ENCODE measurements at regions not wholly inside any gene's neighbourhood (a gene's known extent, or its start where the extent isn't known, plus 50 kb on each side); places are given as distances from the start of the nearest gene placed in this dataset.

DNA sequence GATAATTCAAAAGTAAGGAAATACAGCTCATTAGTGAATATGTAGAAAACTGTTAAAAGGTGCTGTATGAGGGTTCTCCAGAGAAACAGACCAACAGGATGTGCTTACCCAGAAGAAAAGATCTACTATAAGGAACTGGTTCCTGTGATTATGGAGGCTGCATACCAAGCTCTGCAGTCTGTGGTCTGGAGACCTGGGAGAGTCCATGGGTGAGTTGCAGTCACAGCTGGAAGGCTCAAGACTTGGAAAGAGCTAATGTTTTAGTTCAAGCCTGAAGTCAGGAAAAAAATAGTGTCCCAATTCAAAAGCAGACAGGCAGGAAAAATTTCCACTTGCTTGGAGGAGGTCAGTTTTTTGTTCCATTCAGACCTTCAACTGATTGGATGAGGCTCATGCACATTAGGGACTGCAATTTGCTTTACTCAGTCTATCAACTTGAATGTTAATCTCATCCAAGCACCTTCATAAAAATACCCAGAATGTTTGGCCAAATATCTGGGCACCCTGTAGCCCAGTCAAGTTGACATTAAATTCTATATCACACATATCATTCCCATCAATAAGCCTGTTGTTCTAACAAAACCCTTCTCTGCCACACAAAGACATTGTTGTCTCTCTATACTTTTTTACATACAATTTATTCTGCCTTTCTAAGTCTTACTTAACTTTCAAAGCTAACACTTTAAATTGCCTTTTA is 197.9 kb upstream of the KLF6 start:
- in situ Hi-C loops (cut with MboI; ENCODE audit: low sequenced_read_pairs), result no loop called here

DNA sequence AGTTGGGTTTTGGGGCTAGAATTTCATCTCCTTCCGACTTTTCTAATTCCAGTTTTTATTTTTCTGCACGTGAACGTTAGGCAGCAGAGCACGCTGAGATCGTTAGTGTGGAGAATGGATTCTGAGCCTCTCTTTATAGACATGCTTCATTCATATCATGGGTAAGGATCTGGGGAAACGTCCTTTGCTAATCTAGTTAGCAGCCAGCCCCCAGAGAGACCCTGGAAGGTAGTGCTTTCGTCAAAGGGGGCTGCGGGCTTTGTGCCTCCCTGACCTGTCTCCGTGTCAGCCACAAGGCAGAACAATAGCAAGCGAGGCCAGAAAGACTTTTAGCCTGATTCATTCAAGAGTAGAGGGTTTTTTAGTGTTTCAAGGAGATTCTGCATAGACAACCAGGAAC is 196.3 kb upstream of the KLF6 start:
- in situ Hi-C loops (cut with MboI; ENCODE audit: low sequenced_read_pairs), result no loop called here

DNA sequence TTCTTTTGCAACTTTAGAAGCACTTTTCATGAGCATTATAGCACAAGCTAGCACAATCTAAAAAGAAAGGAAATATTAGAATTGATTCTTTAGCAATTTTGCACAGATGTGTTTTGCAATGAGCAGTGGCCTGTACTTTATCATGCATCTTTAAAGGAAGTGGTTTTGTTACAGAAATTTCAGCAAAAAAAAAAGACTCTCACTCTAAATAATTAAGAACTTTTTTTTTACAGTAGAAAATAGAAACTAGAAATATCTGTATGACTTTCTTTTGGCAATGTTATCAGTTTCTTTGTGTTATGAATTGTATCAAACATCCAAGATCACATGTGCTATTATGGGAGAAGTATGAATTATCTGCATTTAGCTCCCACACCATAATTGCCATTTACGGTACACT is 195.7 kb upstream of the KLF6 start:
- in situ Hi-C loops (cut with MboI; ENCODE audit: low sequenced_read_pairs), result no loop called here

DNA sequence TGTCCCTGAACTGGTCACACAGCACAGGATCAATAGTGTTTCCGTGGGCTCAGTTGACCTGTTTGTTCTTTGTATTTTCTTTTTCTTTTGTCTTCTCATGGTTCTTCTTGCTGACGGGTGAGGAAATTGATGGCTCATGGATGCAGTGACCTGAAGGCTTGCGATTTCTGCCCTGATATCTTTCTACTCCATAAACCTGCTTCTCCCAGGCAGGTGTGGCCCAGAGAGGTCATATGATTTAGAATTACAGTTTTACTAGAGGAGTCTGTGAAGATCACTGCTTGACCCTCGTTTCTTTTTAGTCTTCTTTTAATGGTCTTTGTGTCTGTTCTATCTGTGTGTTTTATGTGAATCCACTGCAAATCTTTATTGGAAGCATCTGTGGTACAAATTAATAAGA is 195.1 kb upstream of the KLF6 start:
- in situ Hi-C loops (cut with MboI; ENCODE audit: low sequenced_read_pairs), result no loop called here

DNA sequence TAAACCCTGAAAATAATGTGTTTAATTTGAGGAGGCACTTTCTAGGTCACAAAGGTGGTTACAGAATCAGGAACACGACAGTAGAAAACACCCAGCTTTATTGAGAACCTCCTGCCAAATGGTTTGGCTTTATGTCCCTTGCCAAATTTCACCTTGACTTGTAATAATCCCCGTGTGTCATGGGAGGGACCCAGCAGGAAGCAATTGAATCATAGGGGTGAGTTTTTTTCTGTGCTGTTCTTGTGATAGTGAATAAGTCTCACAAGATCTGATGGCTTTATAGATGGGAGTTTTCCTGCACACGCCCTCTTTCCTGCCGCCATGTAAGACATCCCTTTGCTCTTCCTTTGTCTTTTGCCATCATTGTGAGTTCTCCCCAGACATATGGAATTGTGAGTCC is 193.8 kb upstream of the KLF6 start:
- in situ Hi-C loops (cut with MboI; ENCODE audit: low sequenced_read_pairs), result no loop called here

DNA sequence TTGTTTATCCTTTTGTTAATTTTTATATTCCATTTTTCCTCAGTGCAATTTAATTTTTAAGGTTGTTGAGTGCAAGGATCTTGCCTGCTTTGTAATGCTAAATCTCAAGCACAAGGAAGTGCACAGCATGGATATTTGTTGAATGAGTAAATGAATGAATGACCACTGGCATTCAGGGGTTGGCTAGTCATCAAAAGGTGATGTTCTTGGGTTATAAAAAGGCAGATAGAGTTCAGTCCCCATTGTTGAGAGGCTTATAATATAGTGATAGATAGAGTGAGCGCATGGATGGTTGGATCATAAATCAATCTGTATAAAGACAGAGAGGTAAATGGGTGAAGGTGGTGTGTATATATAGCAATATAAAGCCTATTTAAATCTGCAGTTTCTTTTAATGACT is 193.2 kb upstream of the KLF6 start:
- in situ Hi-C loops (cut with MboI; ENCODE audit: low sequenced_read_pairs), result no loop called here

DNA sequence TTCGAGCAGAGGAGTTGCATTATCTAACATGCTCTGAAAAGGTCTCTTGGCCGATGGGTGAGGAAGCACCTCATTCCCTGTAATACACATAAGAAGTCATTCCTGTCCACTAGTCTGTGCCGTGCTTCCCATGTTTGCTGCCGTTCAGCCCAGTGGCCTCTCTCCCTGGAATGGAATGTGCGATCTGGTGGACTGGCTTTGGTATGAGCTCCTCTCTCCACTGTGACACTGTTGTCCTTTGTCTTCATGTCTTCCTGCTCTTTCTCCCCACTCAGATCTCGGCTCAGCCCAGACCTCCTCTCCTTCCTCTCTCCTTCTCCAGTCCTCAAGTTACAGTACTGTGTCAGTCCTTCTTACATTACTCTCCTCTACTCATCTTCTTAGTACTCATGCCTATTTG is 192.8 kb upstream of the KLF6 start:
- in situ Hi-C loops (cut with MboI; ENCODE audit: low sequenced_read_pairs), result no loop called here

DNA sequence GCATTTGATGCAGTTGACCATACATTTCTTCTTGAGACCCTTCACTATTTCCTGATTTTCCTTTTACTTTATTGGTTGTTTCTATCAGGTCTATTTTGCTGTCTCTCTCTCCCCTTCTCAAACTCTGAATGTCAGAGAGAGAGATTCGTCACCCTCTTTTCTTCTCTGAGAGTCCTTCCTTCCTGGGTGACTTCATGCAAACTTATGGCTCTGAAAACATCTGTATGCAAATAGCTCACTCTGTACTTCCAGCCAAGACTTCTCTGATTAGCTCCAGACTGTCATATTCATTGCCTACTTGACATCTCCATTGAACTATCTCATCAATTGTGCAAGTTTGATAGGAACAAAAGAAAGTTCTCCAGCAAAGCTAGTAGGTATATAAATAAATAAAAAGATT is 191.7 kb upstream of the KLF6 start:
- in situ Hi-C loops (cut with MboI; ENCODE audit: low sequenced_read_pairs), result no loop called here

DNA sequence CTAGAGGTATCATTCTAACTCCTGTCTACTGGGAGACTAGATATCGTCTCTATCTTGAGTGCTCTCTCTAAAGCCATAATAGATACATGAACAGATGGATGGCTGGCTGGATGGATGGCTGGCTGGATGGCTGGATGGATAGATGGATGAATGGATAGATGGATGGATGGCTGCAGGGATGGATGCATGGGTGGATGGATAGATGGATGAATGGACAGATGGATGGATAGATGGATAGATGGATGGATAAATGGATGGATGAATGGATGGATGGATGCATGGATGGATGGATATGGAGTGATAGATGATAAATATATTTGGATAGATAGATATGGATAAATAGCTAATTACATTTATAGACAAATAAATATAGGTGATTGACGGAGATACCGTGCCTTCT is 191.2 kb upstream of the KLF6 start:
- in situ Hi-C loops (cut with MboI; ENCODE audit: low sequenced_read_pairs), result no loop called here

DNA sequence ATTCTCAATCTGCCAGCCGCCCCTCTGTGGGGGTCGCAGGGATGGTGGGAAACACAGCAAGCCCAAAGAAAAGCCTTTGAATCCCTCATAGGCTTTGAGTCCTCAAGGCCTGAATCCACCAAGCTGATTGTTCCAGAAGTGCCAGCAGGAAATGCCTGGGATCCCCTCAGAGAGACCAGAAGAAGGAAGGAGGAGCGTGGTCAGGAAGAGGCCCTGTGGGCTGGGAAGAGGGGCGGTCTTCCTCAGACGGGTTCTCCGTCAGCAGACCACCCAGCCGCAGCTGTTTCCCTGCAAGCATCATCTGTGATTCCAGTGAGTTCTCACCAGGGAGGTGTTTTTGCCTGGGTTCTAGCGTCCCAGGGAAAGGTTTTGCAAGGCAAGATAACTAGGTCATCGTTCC is 190.0 kb upstream of the KLF6 start:
- in situ Hi-C loops (cut with MboI; ENCODE audit: low sequenced_read_pairs), result no loop called here

DNA sequence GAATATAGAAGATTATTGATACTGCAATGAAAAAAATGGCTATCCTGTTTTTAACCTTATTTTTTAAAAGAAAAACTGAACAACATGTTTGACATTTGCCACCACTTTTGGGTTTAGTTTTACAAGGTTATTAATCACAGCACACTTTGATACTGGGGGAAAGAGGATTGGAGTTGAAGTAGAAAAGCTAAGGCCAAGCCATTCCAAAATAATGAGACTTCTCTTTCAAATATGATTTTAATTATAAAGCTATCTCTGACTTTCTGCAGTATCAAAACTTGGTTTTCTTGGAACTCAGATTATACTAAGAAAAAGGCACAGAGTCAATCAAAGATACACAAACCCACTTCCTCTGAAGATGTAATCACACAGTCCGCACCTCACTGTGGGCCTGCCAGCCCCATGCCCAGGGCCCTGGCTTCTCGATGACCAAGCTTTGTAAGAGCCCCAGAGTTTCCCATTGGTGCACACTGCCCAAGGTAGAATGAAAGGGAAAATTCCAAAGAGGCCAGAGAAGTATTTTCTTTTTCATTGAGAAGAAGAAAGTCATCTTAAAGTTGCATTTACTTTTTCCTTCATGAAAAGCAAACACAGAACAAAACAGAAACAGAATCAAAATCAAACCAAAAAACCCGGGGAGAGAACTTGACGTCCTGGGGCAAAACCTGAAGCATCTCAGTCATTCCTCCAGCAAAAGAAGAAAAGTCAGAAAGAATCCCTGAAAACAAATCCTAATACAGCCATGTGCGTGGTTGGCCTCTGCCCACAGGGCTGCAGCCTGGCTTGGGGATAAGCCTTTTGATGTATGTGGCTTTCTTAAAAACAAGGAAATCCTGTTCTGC is 187.7 kb upstream of the KLF6 start:
- in situ Hi-C loops (cut with MboI; ENCODE audit: low sequenced_read_pairs), result no loop called here

DNA sequence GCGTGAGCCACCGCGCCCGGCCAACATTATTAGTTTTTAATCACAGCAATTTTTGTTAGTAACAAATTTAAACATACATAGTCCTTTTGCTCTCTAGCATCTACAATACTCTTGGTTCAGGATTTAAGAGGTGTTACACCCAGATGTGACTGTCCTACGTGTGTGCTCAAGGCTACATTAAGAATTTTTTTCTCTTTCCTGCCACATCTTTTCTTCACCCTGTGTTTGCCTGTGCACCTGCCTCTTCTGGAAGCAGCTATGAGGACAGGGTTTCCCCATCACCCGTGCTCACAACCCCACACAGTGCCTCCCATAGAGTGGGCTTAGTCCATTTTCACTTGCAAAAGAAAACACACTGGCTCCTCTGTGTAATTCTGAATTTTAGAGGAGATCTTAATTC is 186.7 kb upstream of the KLF6 start:
- in situ Hi-C loops (cut with MboI; ENCODE audit: low sequenced_read_pairs), result no loop called here

DNA sequence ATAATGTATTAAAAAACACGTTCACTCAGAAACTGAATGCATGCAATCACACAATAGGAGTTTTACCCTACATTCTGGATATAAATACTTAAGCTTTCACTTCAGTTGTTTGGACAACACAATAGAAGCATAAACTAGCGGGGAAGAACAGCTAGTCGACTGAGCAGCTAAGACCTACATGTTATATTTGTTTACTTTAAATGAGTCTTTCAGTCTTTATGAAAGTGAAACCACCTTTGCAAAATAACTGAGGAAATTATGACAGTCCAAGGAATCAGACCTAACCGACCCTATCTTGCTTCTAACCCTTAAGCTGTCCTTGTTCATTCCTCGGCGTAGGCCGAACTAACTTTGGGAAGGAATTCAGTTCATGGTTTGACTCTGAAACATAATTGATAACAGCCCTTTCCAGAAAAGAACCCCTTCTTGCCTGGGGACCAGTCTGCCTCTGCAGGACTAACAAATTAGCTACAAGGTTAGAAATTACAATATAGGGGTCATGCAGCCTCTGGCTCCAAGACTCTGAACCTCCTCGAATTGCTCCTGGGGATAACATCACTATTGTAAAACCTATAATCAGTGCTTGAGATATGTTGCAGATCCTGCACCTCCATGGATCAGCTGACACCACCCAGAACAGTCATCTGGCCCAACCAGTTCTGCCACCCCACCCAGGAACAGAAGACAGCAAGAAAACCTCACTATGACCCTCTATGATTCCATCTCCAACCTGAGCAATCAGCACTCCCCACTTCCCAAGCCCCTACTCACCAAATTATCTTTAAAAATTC is 185.1 kb upstream of the KLF6 start:
- in situ Hi-C loops (cut with MboI; ENCODE audit: low sequenced_read_pairs), result no loop called here

DNA sequence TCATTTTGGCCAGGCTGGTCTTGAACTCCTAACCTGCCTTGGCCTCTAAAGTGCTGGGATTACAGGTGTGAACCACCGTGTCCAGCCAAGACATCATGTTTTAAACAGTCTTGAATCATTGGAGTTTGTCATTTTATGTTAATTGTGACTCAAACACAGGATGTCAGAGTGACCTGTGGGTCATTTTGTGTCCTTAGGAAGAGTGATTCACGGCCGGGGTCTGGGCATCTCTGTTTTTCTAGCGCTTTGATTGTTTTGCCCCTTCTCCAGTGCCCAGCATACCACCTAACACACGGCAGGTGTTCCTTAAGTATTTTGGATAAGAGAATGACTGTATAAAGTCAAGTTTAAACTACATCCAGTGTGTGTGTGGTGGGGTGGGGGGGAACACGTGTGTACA is 183.7 kb upstream of the KLF6 start:
- in situ Hi-C loops (cut with MboI; ENCODE audit: low sequenced_read_pairs), result no loop called here

DNA sequence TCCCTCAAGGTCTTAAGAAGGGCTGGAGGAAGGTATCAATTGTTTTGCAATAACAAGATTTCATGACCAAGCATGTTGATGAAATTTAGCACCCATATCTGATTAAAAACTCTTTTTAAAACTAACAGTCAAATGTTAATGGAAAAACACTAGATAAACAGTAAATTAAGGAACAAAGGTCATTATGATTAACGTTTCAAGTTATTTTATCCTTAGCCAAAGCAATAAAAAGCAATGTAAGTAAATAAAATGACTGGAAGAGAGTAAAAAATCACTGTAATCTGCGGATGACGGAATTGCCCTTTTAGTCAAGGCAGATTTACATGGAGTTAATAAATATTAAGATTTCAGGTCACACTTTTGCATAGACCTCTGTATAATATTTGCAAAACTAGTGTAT is 179.5 kb upstream of the KLF6 start:
- in situ Hi-C loops (cut with MboI; ENCODE audit: low sequenced_read_pairs), result no loop called here

DNA sequence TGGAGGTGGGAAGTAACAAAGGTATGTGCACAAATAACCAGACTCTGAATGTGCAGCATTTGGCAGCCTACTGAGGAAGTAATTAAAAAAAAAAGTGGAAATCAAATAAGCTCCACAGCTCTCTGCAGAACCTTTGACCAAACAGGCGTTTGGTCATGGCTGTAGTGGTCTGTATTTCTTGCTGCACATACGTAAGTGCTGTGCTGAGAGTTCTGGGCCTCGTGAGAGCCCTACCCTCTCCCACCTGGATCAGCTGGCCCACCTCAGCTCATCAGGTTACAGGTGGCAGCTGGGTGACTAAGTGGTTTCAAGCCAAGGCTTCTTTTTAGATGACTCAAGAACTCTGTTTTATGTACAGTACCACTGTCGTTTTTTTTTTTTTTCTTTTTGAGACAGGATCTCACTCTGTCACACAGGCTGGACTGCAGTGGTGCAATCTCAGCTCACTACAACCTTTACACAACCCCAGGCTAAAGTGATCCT is 178.2 kb upstream of the KLF6 start:
- in situ Hi-C loops (cut with MboI; ENCODE audit: low sequenced_read_pairs), result no loop called here

DNA sequence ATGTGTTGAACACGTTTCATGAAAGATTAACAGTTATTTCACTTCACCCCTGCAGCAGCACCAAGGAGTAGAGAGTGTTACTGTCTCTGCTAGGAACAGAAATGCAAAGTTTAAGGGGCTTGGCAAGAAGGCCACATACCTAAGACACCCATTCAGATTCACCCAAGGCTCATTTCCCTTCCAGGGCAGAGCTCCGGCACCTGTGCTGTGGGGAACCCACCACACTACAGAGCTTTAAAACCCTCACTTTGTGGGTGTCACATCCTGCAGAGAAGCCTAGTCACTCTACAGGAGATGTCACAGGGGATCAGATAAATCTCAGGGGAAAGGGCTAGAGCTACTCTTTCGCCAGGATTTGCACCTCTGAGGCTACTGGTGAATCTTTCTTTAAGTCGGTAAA is 176.1 kb upstream of the KLF6 start:
- in situ Hi-C loops (cut with MboI; ENCODE audit: low sequenced_read_pairs), result no loop called here

DNA sequence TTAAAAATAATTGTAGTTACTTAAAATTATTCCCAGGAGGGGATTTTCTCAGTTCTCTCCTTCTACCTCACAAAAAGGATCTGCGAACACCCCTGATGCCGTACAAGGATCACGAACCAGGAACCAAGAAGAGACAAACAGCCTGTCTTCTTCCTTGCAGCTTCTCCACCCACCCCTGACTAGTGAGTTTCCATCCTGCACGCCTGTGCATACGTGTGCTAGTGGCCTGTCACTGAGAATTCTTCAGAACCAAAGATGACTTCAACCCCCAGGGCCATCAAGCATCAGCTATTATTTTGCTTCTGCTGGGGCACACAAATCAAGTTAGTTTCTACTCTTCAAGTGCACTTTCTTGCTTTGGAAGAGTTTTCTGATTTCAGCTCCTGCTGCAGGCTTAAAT is 175.5 kb upstream of the KLF6 start:
- in situ Hi-C loops (cut with MboI; ENCODE audit: low sequenced_read_pairs), result no loop called here

DNA sequence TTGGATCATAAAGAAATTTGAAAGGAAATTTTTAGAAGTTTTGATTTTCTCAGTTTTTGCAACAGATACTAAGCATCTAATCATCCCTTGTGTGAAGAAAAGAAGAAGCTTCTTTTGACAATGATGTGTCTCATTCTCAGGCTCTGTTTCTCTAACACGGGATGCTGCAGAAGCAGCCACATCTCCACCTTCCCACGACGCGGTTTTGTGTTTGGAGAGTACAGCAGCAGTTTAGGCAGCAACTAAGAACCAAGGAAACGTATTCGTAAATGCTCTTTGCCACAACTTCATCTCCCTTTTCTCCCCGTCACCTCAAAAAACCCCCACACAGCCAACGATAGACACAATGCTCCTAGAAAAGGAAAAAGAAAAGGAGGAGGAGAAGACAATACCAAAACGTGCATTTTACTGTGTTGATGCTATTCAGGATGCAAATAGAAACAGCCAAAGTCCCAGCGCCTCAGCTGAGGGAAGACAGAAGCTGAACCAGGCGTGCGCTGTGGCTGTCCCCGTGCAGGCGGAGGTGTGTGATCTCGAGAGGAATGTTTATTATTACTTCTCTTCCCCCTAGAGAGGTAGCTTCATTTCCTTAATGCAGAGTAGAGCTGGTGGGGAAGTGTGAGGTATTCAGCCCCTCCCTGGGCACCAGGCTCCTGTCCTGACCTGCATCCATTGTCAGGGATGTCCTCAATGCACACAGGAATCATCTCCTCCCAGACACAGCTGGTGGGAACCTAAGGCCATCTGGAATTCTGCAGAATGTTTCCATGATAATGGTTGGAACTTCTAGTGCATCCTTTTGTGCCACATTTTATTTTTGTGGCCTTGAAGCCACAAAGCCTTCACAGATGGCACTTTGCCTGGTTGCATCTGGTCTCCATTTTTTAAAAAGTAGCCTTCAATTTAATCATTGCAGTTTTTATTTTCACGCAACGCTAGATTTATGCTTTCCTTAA is 174.6 kb upstream of the KLF6 start:
- in situ Hi-C loops (cut with MboI; ENCODE audit: low sequenced_read_pairs), result no loop called here

DNA sequence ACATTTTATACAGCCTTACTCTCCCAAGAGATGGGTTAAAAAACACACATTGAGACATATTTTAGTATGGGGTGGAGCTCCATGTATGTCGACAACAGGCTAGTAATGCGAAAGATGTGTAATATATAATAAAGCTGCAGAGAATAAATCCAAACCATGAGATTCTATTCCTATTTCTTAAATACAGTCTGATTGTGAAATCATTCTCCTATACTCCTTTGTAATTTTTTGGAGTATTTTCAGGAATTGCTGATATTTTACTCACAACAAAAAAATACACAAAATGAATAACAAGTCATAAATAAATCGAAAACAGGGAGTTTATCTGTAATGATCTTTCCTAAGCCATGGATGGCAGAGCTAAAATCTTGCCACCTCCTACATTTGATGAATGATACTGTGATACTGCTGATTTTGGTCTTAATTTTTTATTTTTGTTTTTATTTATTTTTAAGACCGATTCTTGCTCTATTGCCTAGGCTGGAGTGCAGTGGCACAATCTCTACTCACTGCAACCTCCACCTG is 173.5 kb upstream of the KLF6 start:
- in situ Hi-C loops (cut with MboI; ENCODE audit: low sequenced_read_pairs), result no loop called here

Measured in HL-60/S4 treated with phorbol 12-myristate 13-acetate at 8.2 ng/mL for 4 days and 3 days (cell line).